Right atrium auricular region (tissue), 2 donors: ENCODE measurements at regions not wholly inside any gene's neighbourhood (a gene's known extent, or its start where the extent isn't known, plus 50 kb on each side); places are given as distances from the start of the nearest gene placed in this dataset.
A peak's percentile ranks its signal among the peaks of the same experiment; 100 is the strongest.

Source experiments
- DNase-seq: peaks from one replicate; pipeline ENCODE4 v3.0.0-alpha.2; 2019; ENCODE audit warnings: low spot score
- H3K27ac ChIP-seq, 2 donors: fragments of 200-600 bp; sonication (generic); 1 replicate in 1 of 2; 2 replicates in 1 of 2; pipeline ENCODE4 v1.5.1; 2016 to 2019
- H3K27me3 ChIP-seq, 2 donors: fragments of 200-600 bp; sonication (generic); one replicate each; pipeline versions ENCODE4 v1.5.1 to v1.6.0; 2017 to 2019
- H3K36me3 ChIP-seq: fragments of 200-600 bp; sonication (generic); one replicate; pipeline ENCODE4 v1.5.1; 2016
- H3K4me1 ChIP-seq, 2 donors: fragments of 200-600 bp; sonication (generic); one replicate each; pipeline versions ENCODE4 v1.5.1 to v1.6.0; 2017 to 2019
- H3K4me3 ChIP-seq, 2 donors: fragments of 200-600 bp; sonication (generic); 1 replicate in 1 of 2; 2 replicates in 1 of 2; pipeline ENCODE4 v1.5.1; 2017 to 2019; ENCODE audit warnings: mild to moderate bottlenecking in 1 of 2, moderate library complexity in 1 of 2
- H3K9me3 ChIP-seq, 2 donors: fragments of 200-600 bp; sonication (generic); one replicate each; pipeline ENCODE4 v1.5.1; 2019
- CTCF ChIP-seq, 2 donors: fragments of 200-600 bp; sonication (generic); IDR thresholded peaks; one replicate each; pipeline ENCODE4 v1.5.1; 2019; ENCODE audit warnings: antibody characterized with exemption in 2 of 2

DNA sequence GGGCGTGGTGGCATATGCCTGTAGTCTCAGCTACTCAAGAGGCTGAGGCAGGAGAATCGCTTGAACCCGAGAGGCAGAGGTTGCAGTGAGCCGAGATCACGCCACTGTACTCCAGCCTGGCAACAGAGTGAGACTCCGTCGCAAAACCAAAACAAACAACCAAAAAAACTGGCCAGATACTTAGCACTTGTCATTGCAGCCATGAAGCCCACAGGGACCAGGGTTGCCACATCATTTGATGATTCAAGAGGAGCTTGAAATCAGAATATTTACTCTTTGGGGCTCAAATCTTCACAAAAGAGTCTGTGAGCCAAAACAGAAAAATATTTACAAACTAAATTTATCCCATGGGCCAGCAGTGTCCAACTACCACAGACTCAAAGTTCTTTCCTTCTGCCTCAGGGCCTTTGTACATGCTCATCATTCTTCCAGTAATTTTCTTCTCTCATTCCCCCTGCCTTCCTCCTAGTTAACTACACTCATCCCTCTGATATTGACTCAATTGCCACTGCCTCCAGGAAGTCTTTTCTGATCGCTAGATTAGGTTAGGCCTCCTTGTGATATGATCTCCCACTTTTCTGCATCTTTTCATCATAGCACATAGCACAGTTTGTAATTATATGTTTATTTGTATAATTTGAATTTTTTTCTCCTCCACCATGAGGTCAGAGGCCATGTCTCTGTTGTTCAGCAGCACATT, 130.8 kb upstream of the PLEKHG7 start:
- Histone ChIP-seq H3K9me3 (no peaks in the 10 kb centered on the region), H3K36me3 (no peaks in the 10 kb centered on the region), H3K27ac (no peak overlapping the region), H3K4me3 (no peak overlapping the region), H3K27me3 (no peaks in the 10 kb centered on the region), H3K4me1 (peaks cover 0 to 11% of the 10 kb centered on the region in 2 donors)
- TF ChIP-seq CTCF (IDR thresholded peaks at IDR 0.05): no peak
- no peak for DNase-seq

GRCh38 chr12:92571169-92571568, 131.6 kb upstream of the PLEKHG7 start:
- Histone ChIP-seq H3K27ac (no peak overlapping the region), H3K9me3 (peaks cover 0 to 4% of the 10 kb centered on the region in 2 donors), H3K4me1 (peaks cover 0 to 11% of the 10 kb centered on the region in 2 donors), H3K36me3 (no peaks in the 10 kb centered on the region), H3K4me3 (no peak overlapping the region), H3K27me3 (no peaks in the 10 kb centered on the region)
- TF ChIP-seq CTCF (IDR thresholded peaks at IDR 0.05): no peak
- DNase-seq: no peak

GRCh38 chr12:92570056-92570753, 132.6 kb upstream of the PLEKHG7 start:
- H3K27ac ChIP-seq: peak overlapping the region in 1 of 2 donors; percentile 40

DNA sequence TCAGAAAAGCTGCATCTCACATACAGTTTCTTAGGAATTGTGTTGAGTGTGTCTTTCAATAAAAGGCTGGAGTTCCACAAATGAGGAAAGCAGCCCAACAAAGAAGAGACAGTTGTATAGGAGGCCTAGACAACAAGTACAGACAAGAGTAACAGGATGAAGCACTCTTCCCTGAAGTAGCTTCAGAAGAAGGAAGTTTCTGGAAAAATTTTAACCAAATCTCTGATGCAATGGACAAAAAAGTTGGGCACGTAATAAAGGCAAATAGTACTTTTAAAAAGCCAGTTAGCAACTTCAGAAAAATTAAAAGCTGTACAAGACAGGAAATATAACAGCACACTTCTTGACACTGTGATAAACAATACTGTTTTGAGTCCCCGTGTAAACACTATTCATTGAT, 134.1 kb upstream of the PLEKHG7 start:
- TF ChIP-seq CTCF (IDR thresholded peaks at IDR 0.05): no peak
- no peak for DNase-seq
- H3K27ac ChIP-seq: peak overlapping the region in 1 of 2 donors; percentile 33

More at GRCh38 chr12:92570056-92570753, 132.6 kb upstream of the PLEKHG7 start:
- TF ChIP-seq CTCF (IDR thresholded peaks at IDR 0.05): peak; percentile 64 to 83
- H3K4me1 ChIP-seq: peaks cover 0 to 11% of the 10 kb centered on the region in 2 donors
- no peaks in the 10 kb centered on the region for H3K27me3 ChIP-seq
- H3K36me3 ChIP-seq: no peaks in the 10 kb centered on the region
- DNase-seq: peak; percentile 73
- H3K4me3 ChIP-seq: no peak overlapping the region
- H3K9me3 ChIP-seq: peaks cover 0 to 4% of the 10 kb centered on the region in 2 donors

DNA sequence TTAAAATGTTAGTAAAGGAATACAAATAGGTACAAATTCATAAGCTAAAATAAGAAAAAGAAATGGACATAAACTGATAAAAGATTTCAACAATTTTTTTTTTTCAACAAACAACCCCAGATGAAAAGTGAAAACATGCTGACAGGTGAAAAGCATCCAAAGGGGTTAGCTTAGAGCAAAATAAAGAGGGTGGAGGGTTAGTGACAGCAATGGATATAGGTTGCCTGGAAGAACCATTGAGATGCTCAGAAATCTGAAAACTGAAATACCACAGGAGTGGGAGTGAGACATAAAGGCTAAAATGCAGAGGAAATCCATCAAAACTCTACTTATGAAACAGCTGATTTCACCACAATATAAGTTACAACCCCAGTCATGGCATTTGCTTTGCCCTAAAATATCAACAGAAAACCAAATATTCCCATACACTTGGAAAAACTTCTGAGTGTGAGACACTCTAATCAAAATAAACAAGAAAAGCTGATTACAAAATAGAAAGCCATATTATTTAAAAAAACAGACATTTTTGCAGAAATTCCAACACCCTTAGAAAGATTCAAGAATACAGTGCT, 136.3 kb upstream of the PLEKHG7 start:
- H3K36me3 ChIP-seq: no peaks in the 10 kb centered on the region
- no peaks in the 10 kb centered on the region for H3K27me3 ChIP-seq
- no peak for DNase-seq
- peaks cover 0 to 4% of the 10 kb centered on the region in 2 donors for H3K9me3 ChIP-seq
- H3K4me3 ChIP-seq: no peak overlapping the region
- H3K4me1 ChIP-seq: peaks cover 0 to 12% of the 10 kb centered on the region in 2 donors
- no peak overlapping the region for H3K27ac ChIP-seq
- TF ChIP-seq CTCF (IDR thresholded peaks at IDR 0.05): no peak

More for the DNA sequence above, 134.1 kb upstream of the PLEKHG7 start:
- no peaks in the 10 kb centered on the region for H3K4me1 ChIP-seq
- no peaks in the 10 kb centered on the region for H3K36me3 ChIP-seq
- H3K27me3 ChIP-seq: no peaks in the 10 kb centered on the region
- peaks cover 0 to 4% of the 10 kb centered on the region in 2 donors for H3K9me3 ChIP-seq
- H3K4me3 ChIP-seq: no peak overlapping the region
